ENCODE measurements at regions not wholly inside any gene's neighbourhood (a gene's known extent, or its start where the extent isn't known, plus 50 kb on each side); places are given as distances from the start of the nearest gene placed in this dataset.
A peak's percentile ranks its signal among the peaks of the same experiment; 100 is the strongest.

DNA sequence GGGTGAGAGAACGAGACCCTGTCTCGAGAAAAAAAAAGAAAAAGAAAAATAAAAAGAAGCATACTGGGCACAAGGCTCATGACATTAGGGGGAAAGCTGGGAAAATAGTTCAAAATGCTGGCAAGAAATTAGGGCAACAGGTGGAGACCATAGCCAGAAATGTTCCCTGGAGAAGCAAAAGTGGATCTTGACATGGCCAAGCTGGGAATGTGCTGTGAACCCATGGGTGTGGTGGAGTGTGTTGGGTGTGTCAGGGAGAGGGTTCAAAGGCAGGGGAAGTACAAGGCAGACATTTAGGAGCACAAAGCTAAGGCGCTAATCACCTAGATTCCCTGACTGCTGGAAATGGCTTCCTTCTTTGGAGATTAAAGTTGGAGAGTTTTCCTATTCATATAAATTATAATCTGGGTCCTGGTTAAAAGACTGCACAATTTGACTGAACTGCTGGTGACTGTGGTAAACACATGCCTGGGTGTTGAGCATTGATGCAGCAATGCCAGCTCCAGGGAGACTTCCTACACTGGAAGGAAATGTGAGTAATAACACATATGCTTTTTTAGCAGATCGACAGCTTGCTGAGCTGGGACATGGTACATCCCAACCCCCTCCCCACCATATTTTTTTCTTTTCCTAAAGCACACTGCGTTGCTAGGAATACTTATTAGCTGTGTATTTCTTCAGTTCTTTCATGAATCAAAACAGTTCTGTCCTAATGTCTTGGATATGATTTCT lies 70.1 kb upstream of the ARHGAP21 start:
- peak; percentile 37 for DNase-seq

DNA sequence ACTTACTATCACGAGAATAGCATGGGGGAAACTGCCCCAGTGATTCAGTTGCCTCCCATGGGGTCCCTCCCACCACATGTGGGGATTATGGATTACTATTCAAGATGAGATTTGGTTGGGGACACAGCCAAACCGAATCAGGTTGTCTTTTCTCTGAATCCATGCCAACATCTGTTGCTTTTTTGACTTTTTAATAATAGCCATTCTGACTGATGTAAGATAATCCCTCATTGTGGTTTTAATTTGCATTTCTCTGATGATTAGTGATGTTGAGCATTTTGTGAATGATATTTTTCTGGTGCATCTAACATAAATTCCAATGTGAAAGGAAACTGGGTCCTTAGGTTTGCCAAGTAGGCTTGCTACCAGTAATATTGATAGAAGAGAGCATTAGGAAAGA lies 69.0 kb upstream of the ARHGAP21 start:
- DNase-seq, result peak; percentile 22

DNA sequence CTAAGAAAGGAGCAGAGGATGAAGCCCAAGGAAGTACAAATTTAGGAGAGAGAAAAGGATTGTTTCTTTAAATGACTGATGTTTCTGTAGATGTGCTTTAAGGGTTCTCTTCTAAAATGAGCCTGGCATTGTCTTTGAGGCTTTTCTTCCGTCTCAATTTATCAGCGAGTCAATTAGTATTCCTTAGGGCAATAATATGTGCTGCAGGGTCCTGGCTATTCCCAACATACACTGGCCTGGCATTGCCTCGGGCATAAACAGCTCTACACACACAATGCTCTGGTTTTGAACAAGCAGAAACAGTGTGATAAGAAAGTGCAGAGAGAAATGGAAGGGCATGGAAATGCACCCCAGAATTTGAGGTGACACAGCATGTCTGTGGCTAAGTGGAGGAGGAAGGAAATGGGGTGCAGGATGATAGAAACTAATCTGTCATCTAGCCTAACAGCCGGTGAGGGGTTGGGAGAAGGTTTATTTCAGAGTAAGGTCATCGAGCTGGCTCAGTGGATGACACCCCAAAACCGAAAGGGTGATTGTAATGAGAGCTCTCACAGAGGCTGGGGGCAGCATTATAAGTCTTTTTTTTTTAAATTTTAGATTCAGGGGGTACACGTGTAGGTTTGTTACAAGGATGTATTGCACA lies 67.5 kb upstream of the ARHGAP21 start:
- DNase-seq, result no peak

DNA sequence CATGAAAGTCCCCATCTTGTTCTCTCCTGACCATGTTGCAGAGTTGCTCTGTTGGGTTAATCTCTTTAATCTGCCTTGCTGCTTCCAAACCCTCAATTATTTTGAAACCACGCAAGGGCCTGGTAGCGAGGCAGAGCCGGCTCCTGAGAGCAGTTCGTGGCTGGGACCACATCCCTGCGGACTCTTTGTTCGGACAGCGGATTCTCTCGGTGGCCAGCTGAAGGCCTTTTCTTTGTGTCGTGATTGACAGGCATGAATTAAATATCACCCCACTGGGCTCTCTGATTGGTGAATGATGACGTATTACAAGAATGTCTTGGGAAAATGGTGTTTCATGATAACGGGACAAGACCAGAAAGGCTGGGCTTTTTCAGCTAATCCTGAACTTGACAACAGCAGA lies 66.9 kb upstream of the ARHGAP21 start:
- DNase-seq, result no peak

DNA sequence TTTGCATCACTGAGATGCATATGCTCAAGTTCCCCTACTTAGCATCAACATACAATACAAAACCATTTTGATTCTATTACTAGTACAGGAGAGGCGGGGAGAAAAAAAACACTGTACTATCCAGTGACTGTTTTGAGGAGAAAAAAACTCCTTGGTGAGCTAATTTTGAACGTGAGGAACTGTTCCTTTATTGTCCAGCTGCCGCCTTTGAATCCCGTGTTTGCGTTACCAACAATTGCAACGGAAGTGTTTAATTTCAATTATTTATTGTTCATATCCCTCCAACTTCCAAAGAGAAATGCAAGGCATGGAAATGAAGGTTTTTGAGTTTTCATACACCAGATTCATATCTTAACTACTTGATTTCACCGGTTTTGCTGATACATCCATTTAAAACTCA lies 66.4 kb upstream of the ARHGAP21 start:
- no peak for DNase-seq

DNA sequence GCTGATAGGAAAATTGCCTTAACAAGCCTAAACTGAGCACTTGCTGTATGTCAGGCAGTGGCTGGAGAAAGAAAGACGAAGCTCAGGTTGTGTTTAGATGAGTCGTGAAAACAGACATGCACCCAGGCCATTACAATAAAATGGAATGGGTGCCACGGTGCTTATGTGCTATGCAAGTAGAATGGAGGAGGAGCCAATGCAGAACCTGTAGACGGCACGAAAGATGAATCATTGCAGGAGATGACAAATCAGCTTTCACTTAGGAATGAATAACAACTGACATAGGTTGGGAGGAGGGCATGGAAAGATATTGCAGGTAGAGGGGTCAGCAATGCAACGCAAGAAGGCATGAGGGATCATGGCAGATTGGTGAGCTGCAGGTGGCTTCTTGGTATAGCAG lies 61.2 kb upstream of the ARHGAP21 start:
- DNase-seq, result no peak

DNA sequence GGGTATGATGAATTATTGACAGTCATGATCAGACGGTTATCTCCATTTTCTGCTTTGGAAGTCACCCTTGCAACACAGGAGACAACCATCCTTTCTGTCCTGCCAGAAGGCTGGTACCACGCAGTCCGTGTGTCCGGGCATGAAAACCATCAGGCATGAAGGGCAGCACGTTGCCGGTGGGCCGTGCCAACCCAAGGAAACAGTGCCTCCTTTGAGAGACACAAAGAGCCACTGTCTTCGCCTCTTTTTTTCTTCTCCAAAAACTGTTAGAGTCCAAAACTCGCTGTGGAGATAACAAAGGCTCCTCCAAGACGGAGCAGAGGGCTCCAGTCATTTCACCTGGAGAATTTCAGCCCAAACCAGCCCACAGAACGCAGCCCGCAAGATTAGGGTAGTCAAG lies 60.4 kb upstream of the ARHGAP21 start:
- no peak for DNase-seq

DNA sequence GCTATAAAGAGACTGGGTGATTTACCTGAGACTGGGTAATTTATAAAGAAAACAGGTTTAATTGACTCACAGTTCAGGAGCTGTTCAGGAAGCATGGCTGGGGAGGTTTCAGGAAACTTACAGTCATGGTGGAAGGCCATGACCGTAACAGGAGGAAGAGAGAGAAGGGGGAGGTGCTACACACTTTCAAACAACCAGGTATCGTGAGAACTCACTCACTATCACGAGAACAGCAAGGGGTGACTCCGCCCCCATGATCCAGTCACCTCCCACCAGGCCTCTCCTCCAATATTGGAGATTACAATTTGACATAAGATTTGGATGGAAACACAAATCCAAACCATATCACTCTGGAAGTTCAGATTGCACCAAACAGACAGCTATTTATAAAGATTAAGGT lies 59.8 kb upstream of the ARHGAP21 start:
- DNase-seq, result no peak

DNA sequence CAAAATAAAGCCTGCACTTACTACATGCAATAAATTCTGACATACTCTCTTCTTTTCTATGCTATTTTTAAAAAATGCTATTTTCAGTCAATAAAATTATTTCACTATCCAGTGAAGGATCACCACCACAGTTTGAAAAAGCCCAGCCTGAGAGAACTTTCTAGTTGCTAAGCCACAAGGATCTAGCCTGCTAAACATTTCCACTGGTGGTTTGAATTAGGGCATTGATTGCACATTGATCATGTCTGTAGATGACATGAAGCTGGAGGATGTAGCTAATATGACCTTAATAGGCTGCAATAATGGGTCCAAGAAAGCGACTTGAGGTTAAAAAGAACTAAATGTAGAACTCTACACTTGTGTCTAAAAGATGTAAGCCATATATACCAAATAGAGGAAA lies 56.0 kb upstream of the ARHGAP21 start:
- DNase-seq, result no peak

DNA sequence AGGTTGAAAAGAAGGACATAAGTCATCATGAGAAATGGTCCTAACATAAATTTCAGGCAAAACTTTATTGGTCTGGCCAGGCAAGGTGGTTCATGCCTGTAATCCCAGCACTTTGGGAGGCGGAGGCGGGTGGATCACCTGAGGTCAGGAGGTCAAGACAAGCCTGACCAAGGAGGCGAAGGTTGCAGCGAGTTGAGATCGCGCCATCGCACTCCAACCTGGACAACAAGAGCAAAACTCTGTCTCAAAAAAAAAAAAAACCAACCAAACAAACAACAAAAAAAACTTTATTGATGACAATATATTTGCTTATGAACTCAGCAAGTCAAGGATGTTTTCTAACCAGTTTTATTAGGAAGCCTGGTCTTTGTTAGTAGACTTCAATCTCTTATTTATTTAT lies 54.6 kb upstream of the ARHGAP21 start:
- DNase-seq, result no peak

DNA sequence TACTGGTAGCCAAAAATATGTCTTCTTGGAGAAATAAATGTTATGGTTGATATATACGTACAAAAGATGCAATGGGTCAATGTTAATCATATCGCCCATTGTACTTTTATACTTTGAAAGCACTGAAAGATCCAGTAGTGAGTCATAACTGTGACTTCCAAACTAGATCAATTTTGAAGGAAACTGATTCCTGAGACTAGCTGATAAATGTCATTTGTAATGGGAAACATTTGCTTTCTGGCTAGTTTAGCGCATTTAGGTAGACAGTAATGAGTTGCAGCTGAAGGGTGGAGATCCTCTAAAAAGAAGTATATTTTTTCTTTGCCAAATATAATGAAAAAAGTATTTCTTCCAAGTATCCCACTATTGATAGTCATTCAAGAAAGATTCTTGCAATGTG lies 53.5 kb upstream of the ARHGAP21 start:
- DNase-seq, result no peak

DNA sequence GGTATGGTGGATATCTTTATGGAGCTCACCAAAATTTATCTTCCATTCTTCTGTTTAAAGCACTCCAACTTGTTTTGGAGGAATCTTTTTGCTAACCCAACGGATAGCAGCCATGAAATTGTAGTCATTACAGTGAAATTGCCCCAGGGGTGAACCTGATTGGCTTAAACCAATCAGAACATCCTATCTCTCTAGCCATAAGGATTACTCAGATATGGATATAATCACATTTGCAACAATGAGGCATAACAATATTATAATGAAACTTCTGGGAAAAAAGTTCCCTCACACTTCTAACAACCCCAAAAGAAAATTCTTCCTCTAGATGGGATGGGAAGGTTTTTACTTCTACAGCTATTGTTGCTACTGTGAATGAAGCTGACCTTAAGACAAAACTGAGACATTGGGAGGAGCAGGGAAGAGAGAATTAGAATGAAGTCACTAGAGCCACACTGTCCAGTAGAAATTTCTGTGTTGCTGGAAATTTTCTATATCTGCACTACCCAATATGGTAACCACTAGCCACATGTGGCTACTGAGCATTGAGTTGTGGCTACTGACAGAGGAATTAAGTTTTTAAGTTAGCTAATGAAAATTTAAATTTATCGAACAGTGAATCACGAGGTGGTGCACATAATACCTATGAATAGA lies 50.4 kb upstream of the ARHGAP21 start:
- DNase-seq, result no peak

All from fibroblast of skin of scalp (primary cell).